GM13977 (cell line): ENCODE measurements at regions not wholly inside any gene's neighbourhood (a gene's known extent, or its start where the extent isn't known, plus 50 kb on each side); places are given as distances from the start of the nearest gene placed in this dataset.

Experiments
- DNase-seq: peaks from one replicate; pipeline ENCODE4 v3.0.0; 2012; ENCODE audit warnings: low spot score
- CTCF ChIP-seq: IDR thresholded peaks from 2 replicates; pipeline ENCODE4 v1.5.1; 2012; ENCODE audit warnings: mild to moderate bottlenecking, control low read depth; ENCODE audit not compliant: insufficient read depth; ENCODE audit errors: extremely low read depth, missing control alignments
- in situ Hi-C: fragments of 300-500 bp; cut with MboI; formaldehyde crosslinking; loops from one replicate; pipeline ENCODE4 v1.12.0; 2022; ENCODE audit warnings: low sequenced_read_pairs, low pct_unique_long_range_greater_than_20kb, mixed read lengths, inconsistent platforms; ENCODE audit not compliant: unreplicated experiment

- in situ Hi-C loops, result no loop called here
- TF ChIP-seq CTCF, result no peak
- DNase-seq, result no peak
These were observed 1960.9 kb upstream of the DEFB115 start for GRCh38 chr20:29296256-29297230.

- DNase-seq, result no peak
- in situ Hi-C loops, result no loop called here
- TF ChIP-seq CTCF, result no peak
These were observed 1959.8 kb upstream of the DEFB115 start for GRCh38 chr20:29297411-29298270.

GRCh38 chr20:29298271-29298590 is 1959.2 kb upstream of the DEFB115 start:
- DNase-seq, result no peak
- no peak for TF ChIP-seq CTCF
- in situ Hi-C loops, result no loop called here

GRCh38 chr20:29298759-29299613 is 1958.5 kb upstream of the DEFB115 start:
- DNase-seq, result no peak
- no peak for TF ChIP-seq CTCF
- in situ Hi-C loops, result no loop called here

GRCh38 chr20:29299811-29300578 is 1957.5 kb upstream of the DEFB115 start:
- TF ChIP-seq CTCF, result no peak
- in situ Hi-C loops, result no loop called here

More at GRCh38 chr20:29299811-29300578, 1957.5 kb upstream of the DEFB115 start:
- DNase-seq, result peak; percentile 55
